SU-DHL-6 (cell line): ENCODE measurements at regions not wholly inside any gene's neighbourhood (a gene's known extent, or its start where the extent isn't known, plus 50 kb on each side); places are given as distances from the start of the nearest gene placed in this dataset.

Experiments
- H2AFZ ChIP-seq: fragments of 200-600 bp; sonication (generic); 2 replicates; pipeline ENCODE4 v1.6.1; 2014; ENCODE audit warnings: low read depth, mild to moderate bottlenecking, moderate library complexity, mixed read lengths, antibody characterized with exemption, low read length; ENCODE audit not compliant: severe bottlenecking
- H3F3A ChIP-seq: fragments of 200-600 bp; shearing (Covaris generic); 2 replicates; pipeline ENCODE4 v1.6.0; 2016; ENCODE audit warnings: antibody characterized with exemption, mild to moderate bottlenecking; ENCODE audit not compliant: insufficient read depth
- H3K27ac ChIP-seq: fragments of 200-600 bp; sonication (generic); 2 replicates; pipeline ENCODE4 v1.5.1; 2016; ENCODE audit warnings: low read depth, mild to moderate bottlenecking, low read length, moderate library complexity, mixed read lengths
- H3K27me3 ChIP-seq: fragments of 200-600 bp; sonication (generic), shearing (Covaris generic); 2 replicates; pipeline ENCODE4 v1.6.0; 2014; ENCODE audit warnings: mild to moderate bottlenecking, low read length
- H3K36me3 ChIP-seq: fragments of 200-600 bp; sonication (generic); 2 replicates; pipeline ENCODE4 v1.6.1; 2014; ENCODE audit warnings: mild to moderate bottlenecking, low read length, mixed read lengths
- H3K4me2 ChIP-seq: fragments of 300-600, 200-600 bp; shearing (Covaris generic), sonication (generic); 2 replicates; pipeline ENCODE4 v1.6.0; 2014; ENCODE audit warnings: low read length, low read depth, mild to moderate bottlenecking; ENCODE audit not compliant: poor library complexity, severe bottlenecking
- H3K4me3 ChIP-seq: fragments of 200-600 bp; sonication (generic); 2 replicates; pipeline ENCODE4 v1.5.1; 2014; ENCODE audit warnings: antibody characterized with exemption, low read length, mild to moderate bottlenecking, mixed read lengths; ENCODE audit not compliant: insufficient read depth, poor library complexity, severe bottlenecking
- H3K79me2 ChIP-seq: fragments of 200-600 bp; sonication (generic); 2 replicates; pipeline ENCODE4 v1.6.1; 2014; ENCODE audit warnings: mild to moderate bottlenecking, low read length, moderate library complexity; ENCODE audit not compliant: insufficient read depth
- H3K9ac ChIP-seq: fragments of 200-600 bp; sonication (generic); 2 replicates; pipeline ENCODE4 v1.7.0; 2014; ENCODE audit warnings: mild to moderate bottlenecking, low read length
- H3K9me2 ChIP-seq: fragments of 200-600 bp; sonication (generic); replicated peaks from 2 replicates; pipeline ENCODE4 v1.6.1; 2014; ENCODE audit warnings: low read length; ENCODE audit not compliant: insufficient read depth
- H3K9me3 ChIP-seq: fragments of 200-600 bp; sonication (generic); 2 replicates; pipeline ENCODE4 v1.6.1; 2014; ENCODE audit warnings: low read length, mixed read lengths; ENCODE audit not compliant: insufficient read depth
- H4K20me1 ChIP-seq: fragments of 200-600 bp; sonication (generic); 2 replicates; pipeline ENCODE4 v1.6.1; 2014; ENCODE audit warnings: low read depth, mild to moderate bottlenecking, antibody characterized with exemption, low read length, moderate library complexity, mixed read lengths
- EZH2phosphoT487 ChIP-seq: fragments of 200-600 bp; sonication (generic), shearing (Covaris generic); conservative IDR thresholded peaks from 2 replicates; pipeline ENCODE4 v1.6.1; 2018; ENCODE audit warnings: mild to moderate bottlenecking, antibody characterized with exemption, low read length, moderate library complexity, mixed read lengths
- TF ChIP-seq, protein P1 (sequence below): fragments of 200-600 bp; sonication (generic); IDR thresholded peaks from one replicate; pipeline ENCODE4 v1.5.1; 2017; ENCODE audit warnings: antibody characterized with exemption, mild to moderate bottlenecking, low read length, moderate library complexity; ENCODE audit not compliant: insufficient read depth, poor library complexity, severe bottlenecking

DNA sequence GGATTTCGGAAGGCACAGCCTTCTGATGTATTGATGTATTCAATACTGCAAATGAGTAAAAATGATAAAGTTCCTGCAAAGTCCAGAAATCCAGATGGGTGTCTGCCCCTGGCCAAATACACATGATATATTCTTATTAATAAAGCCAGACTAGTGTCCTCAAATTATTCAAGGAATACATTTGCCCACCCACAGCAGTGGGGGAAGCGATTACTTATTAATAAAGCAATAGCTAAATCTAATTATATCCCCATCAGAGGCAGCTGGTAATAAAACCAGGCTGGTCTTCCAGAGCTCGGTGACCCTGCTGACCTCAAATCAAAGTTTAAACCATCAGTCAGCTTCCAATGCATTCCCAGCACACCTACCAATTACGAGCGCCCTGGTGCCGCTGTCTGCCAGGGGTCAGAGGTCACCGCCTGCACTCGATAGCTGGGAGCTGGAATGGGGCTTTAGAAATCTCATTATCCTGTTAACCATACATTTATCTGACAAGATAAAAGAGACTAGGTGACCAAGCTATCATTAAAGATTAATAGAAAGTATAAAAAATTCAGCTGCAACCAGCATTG lies 330.3 kb downstream of the UACA start:
- Histone ChIP-seq H3K4me3 (no peak overlapping the region), H3K27ac (no peak overlapping the region), H3K36me3 (no peaks in the 10 kb centered on the region), H3K79me2 (no peaks in the 10 kb centered on the region), H4K20me1 (no peaks in the 10 kb centered on the region), H2AFZ (no peak overlapping the region), H3K4me2 (no peak overlapping the region), H3K9me3 (no peaks in the 10 kb centered on the region), H3K9me2 (no peaks in the 10 kb centered on the region), H3K9ac (no peak overlapping the region), H3F3A (peaks cover 18% of the 10 kb centered on the region), H3K27me3 (no peaks in the 10 kb centered on the region)
- TF ChIP-seq EZH2phosphoT487: no peak
- TF ChIP-seq, protein P1, sequence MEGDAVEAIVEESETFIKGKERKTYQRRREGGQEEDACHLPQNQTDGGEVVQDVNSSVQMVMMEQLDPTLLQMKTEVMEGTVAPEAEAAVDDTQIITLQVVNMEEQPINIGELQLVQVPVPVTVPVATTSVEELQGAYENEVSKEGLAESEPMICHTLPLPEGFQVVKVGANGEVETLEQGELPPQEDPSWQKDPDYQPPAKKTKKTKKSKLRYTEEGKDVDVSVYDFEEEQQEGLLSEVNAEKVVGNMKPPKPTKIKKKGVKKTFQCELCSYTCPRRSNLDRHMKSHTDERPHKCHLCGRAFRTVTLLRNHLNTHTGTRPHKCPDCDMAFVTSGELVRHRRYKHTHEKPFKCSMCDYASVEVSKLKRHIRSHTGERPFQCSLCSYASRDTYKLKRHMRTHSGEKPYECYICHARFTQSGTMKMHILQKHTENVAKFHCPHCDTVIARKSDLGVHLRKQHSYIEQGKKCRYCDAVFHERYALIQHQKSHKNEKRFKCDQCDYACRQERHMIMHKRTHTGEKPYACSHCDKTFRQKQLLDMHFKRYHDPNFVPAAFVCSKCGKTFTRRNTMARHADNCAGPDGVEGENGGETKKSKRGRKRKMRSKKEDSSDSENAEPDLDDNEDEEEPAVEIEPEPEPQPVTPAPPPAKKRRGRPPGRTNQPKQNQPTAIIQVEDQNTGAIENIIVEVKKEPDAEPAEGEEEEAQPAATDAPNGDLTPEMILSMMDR: no peak

DNA sequence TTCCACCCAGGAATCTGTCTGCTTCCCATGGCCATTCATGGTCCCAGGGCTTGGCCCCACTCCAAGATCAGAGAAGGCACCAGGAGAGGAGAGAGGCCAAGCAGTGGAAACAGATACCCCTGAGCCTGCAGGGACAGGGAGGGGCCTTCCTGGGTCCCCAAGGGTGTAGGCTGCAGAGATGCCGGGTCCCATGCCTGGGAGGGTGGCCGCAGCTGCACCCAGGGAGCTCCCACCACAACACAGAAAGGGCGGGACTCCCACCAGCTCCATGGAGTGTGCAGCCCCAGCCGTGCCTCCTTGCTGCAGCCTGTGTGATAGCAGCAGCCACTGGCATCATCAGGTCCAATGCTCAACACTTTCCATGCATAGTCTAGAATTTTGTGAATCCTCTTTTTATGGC lies 331.5 kb downstream of the UACA start:
- no peaks in the 10 kb centered on the region for H3K27me3 ChIP-seq
- H3F3A ChIP-seq: peaks cover 14% of the 10 kb centered on the region
- no peak overlapping the region for H3K4me3 ChIP-seq
- no peak overlapping the region for H3K27ac ChIP-seq
- no peak overlapping the region for H3K9ac ChIP-seq
- no peak overlapping the region for H2AFZ ChIP-seq
- no peaks in the 10 kb centered on the region for H4K20me1 ChIP-seq
- H3K9me3 ChIP-seq: no peaks in the 10 kb centered on the region
- no peaks in the 10 kb centered on the region for H3K79me2 ChIP-seq
- no peaks in the 10 kb centered on the region for H3K9me2 ChIP-seq
- H3K36me3 ChIP-seq: no peaks in the 10 kb centered on the region
- TF ChIP-seq, protein P1: no peak
- TF ChIP-seq EZH2phosphoT487: no peak
- H3K4me2 ChIP-seq: no peak overlapping the region

DNA sequence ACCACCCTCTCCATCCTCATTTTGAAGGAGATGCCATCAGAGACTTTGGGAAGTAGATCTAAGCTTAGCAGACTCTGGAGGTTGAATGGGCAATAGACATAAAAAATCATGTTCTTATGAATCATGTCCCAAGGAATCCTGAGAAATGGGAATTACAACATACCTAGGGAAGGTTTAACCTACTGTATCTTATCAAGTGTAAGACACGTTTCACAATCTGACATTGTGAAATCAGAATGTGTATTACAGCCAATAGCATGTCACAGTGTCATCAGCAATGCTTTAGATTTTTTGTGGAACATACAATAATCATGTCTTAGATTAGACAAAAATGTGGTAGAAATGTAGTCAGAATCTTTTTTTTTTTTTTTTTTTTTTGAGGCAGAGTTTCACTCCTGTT lies 332.4 kb upstream of the TLE3 start:
- Histone ChIP-seq H3K36me3 (no peaks in the 10 kb centered on the region), H3K9me2 (no peaks in the 10 kb centered on the region), H3K79me2 (no peaks in the 10 kb centered on the region), H4K20me1 (no peaks in the 10 kb centered on the region), H3K4me2 (no peak overlapping the region), H3K9ac (no peak overlapping the region), H3K4me3 (no peak overlapping the region), H2AFZ (no peak overlapping the region), H3K27me3 (no peaks in the 10 kb centered on the region), H3F3A (no peaks in the 10 kb centered on the region), H3K27ac (no peak overlapping the region), H3K9me3 (no peaks in the 10 kb centered on the region)
- TF ChIP-seq, protein P1: no peak
